ENCODE measurements at regions not wholly inside any gene's neighbourhood (a gene's known extent, or its start where the extent isn't known, plus 50 kb on each side); places are given as distances from the start of the nearest gene placed in this dataset.
"Not testable (repeated sequence)": the region's sequence is repeated elsewhere in the genome, so short reads cannot be mapped to it uniquely, and the experiment has no call there.

DNA sequence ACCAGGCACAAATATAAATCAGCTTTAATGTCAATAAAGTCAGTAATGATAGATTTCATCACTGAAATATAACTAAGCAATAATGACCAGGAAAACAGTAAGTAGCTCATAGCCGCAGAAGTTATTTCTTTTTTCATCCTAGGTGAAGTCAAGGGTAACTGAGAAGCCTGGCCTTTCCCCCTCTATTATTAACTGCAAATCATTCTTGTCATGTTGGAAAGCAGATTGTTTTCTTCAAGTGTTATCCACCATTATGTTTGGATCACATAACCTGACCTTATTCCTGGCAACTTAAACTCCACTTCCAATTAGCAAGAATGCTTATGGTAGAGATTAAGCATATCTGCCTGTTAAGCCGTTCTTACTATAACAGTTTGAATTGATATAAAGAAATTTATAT lies 603.4 kb upstream of the FOXG1 start:
- CTCF ChIA-PET, result no interaction called here

DNA sequence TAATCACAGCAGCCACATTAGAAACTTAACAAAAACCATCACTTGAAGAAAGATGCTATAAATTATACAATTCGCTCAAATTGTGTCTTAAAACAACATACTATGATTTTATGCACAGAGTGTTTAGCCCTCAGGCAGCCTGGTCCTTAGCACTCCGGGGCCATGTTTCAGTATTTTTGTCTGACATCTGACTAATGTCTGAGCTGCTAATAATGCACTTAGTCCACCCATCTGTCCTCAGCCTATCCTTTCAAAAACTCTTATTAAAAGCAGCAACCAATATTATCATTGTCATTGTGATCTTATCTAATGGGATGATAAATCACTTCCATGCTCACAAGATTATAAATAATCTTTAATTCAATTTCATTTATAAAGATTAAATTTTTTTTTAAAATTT lies 602.7 kb upstream of the FOXG1 start:
- Histone ChIP-seq H3K4me1 (no peaks in the 10 kb centered on the region), H3K4me3 (ENCODE audit: low read depth, low read length) (no peak overlapping the region), H3K36me3 (ENCODE audit: control insufficient read depth, insufficient read depth, low read length) (no peaks in the 10 kb centered on the region), H3K27me3 (replicated peaks; ENCODE audit: control insufficient read depth, insufficient read depth, low read length) (no peaks in the 10 kb centered on the region), H3K9me3 (no peaks in the 10 kb centered on the region)
- Mint-ChIP-seq H3K4me3 (ENCODE audit: unreplicated experiment) (no peak overlapping the region), H3K27ac (ENCODE audit: unreplicated experiment) (no peak overlapping the region), H3K9me3 (ENCODE audit: unreplicated experiment) (peaks cover 2% of the 10 kb centered on the region), H3K36me3 (ENCODE audit: insufficient read depth, unreplicated experiment) (no peaks in the 10 kb centered on the region), H3K27me3 (ENCODE audit: insufficient read depth, unreplicated experiment) (no peaks in the 10 kb centered on the region), H3K4me1 (ENCODE audit: low read depth, unreplicated experiment) (no peaks in the 10 kb centered on the region)
- no TSS peak for BruUV-seq (replicated peaks)
- CTCF ChIA-PET, result no interaction called here
- DNase-seq, result no peak
- TF ChIP-seq, protein P1, sequence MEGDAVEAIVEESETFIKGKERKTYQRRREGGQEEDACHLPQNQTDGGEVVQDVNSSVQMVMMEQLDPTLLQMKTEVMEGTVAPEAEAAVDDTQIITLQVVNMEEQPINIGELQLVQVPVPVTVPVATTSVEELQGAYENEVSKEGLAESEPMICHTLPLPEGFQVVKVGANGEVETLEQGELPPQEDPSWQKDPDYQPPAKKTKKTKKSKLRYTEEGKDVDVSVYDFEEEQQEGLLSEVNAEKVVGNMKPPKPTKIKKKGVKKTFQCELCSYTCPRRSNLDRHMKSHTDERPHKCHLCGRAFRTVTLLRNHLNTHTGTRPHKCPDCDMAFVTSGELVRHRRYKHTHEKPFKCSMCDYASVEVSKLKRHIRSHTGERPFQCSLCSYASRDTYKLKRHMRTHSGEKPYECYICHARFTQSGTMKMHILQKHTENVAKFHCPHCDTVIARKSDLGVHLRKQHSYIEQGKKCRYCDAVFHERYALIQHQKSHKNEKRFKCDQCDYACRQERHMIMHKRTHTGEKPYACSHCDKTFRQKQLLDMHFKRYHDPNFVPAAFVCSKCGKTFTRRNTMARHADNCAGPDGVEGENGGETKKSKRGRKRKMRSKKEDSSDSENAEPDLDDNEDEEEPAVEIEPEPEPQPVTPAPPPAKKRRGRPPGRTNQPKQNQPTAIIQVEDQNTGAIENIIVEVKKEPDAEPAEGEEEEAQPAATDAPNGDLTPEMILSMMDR (IDR thresholded peaks at IDR 0.05; ENCODE audit: insufficient read depth in 1 of 2, low read depth in 1 of 2, low read length in 1 of 2, severe bottlenecking in 1 of 2, unreplicated experiment in 1 of 2), result no peak
- intact Hi-C loops (cut with micrococcal nuclease; ENCODE audit: unreplicated experiment), result no loop called here
- POLR2A ChIA-PET, result no interaction called here

More for the DNA sequence above, 603.4 kb upstream of the FOXG1 start:
- no peaks in the 10 kb centered on the region for H3K36me3 ChIP-seq (ENCODE audit: control insufficient read depth, insufficient read depth, low read length)
- no peaks in the 10 kb centered on the region for H3K4me1 ChIP-seq
- Mint-ChIP-seq H3K4me1 (ENCODE audit: low read depth, unreplicated experiment) (no peaks in the 10 kb centered on the region), H3K36me3 (ENCODE audit: insufficient read depth, unreplicated experiment) (no peaks in the 10 kb centered on the region), H3K4me3 (ENCODE audit: unreplicated experiment) (no peak overlapping the region), H3K27ac (ENCODE audit: unreplicated experiment) (no peak overlapping the region), H3K9me3 (ENCODE audit: unreplicated experiment) (no peaks in the 10 kb centered on the region), H3K27me3 (ENCODE audit: insufficient read depth, unreplicated experiment) (no peaks in the 10 kb centered on the region)
- H3K27me3 ChIP-seq (replicated peaks; ENCODE audit: control insufficient read depth, insufficient read depth, low read length), result no peaks in the 10 kb centered on the region
- TF ChIP-seq, protein P1 (IDR thresholded peaks at IDR 0.05; ENCODE audit: insufficient read depth in 1 of 2, low read depth in 1 of 2, low read length in 1 of 2, severe bottlenecking in 1 of 2, unreplicated experiment in 1 of 2), result no peak
- intact Hi-C loops (cut with micrococcal nuclease; ENCODE audit: unreplicated experiment), result no loop called here
- DNase-seq, result no peak
- H3K9me3 ChIP-seq, result no peaks in the 10 kb centered on the region
- no TSS peak for BruUV-seq (replicated peaks)
- POLR2A ChIA-PET, result no interaction called here
- H3K4me3 ChIP-seq (ENCODE audit: low read depth, low read length), result no peak overlapping the region

DNA sequence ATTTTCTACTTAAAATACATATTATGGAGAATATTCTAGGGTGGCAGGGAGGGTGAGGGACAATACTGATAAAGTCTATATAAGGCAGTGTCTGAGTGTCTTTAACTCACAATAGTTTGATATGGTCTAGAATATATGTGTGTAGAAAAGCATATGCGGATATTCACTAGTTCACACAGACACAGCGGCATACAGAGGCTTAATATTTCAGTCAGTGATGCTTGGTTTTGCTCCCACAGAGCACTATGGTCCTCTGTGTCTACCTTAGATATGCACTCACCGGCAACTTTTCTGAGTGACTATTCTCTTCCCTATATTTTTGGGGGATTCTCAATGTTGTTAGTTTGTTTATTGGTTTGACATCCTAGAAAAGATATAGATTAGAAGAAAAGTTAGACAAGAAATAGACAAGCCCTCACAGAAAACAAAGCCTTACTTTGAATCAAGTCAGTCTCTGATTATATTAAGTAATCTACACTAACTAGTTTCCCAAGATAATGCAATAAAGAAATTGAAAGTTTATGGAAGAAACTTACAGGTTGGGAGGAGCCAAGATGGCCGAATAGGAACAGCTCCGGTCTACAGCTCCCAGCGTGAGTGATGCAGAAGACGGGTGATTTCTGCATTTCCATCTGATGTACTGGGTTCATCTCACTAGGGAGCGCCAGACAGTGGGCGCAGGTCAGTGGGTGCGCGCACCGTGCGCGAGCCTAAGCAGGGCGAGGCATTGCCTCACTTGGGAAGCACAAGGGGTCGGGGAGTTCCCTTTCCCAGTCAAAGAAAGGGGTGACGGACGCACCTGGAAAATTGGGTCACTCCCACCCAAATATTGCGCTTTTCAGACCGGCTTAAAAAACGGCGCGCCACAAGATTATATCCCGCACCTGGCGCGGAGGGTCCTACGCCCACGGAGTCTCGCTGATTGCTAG lies 578.4 kb upstream of the FOXG1 start:
- H3K27ac Mint-ChIP-seq (ENCODE audit: unreplicated experiment); BruUV-seq (replicated peaks); H3K9me3 Mint-ChIP-seq (ENCODE audit: unreplicated experiment); intact Hi-C loops (cut with micrococcal nuclease; ENCODE audit: unreplicated experiment); POLR2A ChIA-PET; H3K27me3 Mint-ChIP-seq (ENCODE audit: insufficient read depth, unreplicated experiment); H3K4me1 ChIP-seq; CTCF ChIA-PET; H3K36me3 ChIP-seq (ENCODE audit: control insufficient read depth, insufficient read depth, low read length); H3K9me3 ChIP-seq; H3K4me1 Mint-ChIP-seq (ENCODE audit: low read depth, unreplicated experiment); H3K4me3 ChIP-seq (ENCODE audit: low read depth, low read length); H3K27me3 ChIP-seq (replicated peaks; ENCODE audit: control insufficient read depth, insufficient read depth, low read length); H3K36me3 Mint-ChIP-seq (ENCODE audit: insufficient read depth, unreplicated experiment); DNase-seq: not testable (repeated sequence)
- peak overlapping the region; percentile 31 for H3K4me3 Mint-ChIP-seq (ENCODE audit: unreplicated experiment)

Data from Caco-2 (cell line).